ENCODE measurements at regions not wholly inside any gene's neighbourhood (a gene's known extent, or its start where the extent isn't known, plus 50 kb on each side); places are given as distances from the start of the nearest gene placed in this dataset.

GRCh38 chr14:41482861-41483260 is 123.8 kb upstream of the LRFN5 start (continued):
- TF ChIP-seq ZBTB43 (CRISPR knock-in tag; conservative IDR thresholded peaks at IDR 0.05) (no peak), MAFK (conservative IDR thresholded peaks at IDR 0.05 in 1 of 2, IDR thresholded peaks at IDR 0.05 in 1 of 2; ENCODE audit: low read length in 2 of 2) (no peak), ATM (IDR thresholded peaks at IDR 0.05; ENCODE audit: borderline replicate concordance) (no peak), SMC3 (IDR thresholded peaks at IDR 0.05; ENCODE audit: low read length) (no peak)

- WGBS (ENCODE audit: low lambda C conversion rate) = 0% methylated on average over 1 of the region's 1 CpG
- no peaks in the 10 kb centered on the region for H3K79me2 ChIP-seq (ENCODE audit: insufficient read depth, low read length)
- intact Hi-C loops (cut with micrococcal nuclease; ENCODE audit: unreplicated experiment) = no loop called here
- peaks cover 74% of the 10 kb centered on the region for H3K9me3 ChIP-seq (ENCODE audit: low read length)
- H3K27ac ChIP-seq (ENCODE audit: extremely low read length, insufficient read depth, low read length) = no peak overlapping the region
- H2AFZ ChIP-seq (ENCODE audit: low read length) = no peak overlapping the region
- POLR2A ChIA-PET = no interaction called here
- no peaks in the 10 kb centered on the region for H3K4me1 ChIP-seq (ENCODE audit: insufficient read depth, low read length)
- BruUV-seq (replicated peaks) = no TSS peak
- H3K4me2 ChIP-seq (ENCODE audit: low read depth, low read length) = no peak overlapping the region
- no peak overlapping the region for H3K4me3 ChIP-seq (replicated peaks in 1 of 3; ENCODE audit: insufficient read depth in 1 of 3, low read depth in 2 of 3, low read length in 3 of 3)
- H4K20me1 ChIP-seq (ENCODE audit: insufficient read depth, low read length) = no peaks in the 10 kb centered on the region
- H3K27me3 ChIP-seq (ENCODE audit: control insufficient read depth in 1 of 2, insufficient read depth in 2 of 2, low read length in 2 of 2) = no peaks in the 10 kb centered on the region
- in situ Hi-C loops (cut with HindIII; ENCODE audit: extremely low pct_ligation_motif_present, low pct_unique_long_range_greater_than_20kb) = no loop called here
- no peaks in the 10 kb centered on the region for H3K36me3 ChIP-seq (replicated peaks in 1 of 2; ENCODE audit: control insufficient read depth in 1 of 2, insufficient read depth in 2 of 2, low read length in 2 of 2)
- ATAC-seq (no peak), FAIRE-seq (no peak), DNase-seq (ENCODE audit: low spot score) (no peak)
- CTCF ChIA-PET (ENCODE audit: low intra/inter-chr PET ratio, low total read pairs) = no interaction called here
- no peak overlapping the region for H3K9ac ChIP-seq (ENCODE audit: insufficient read depth, low read depth, low read length)
- TF ChIP-seq RXRA (CRISPR knock-in tag; IDR thresholded peaks at IDR 0.05) (no peak), ZNF367 (CRISPR knock-in tag; IDR thresholded peaks at IDR 0.05; ENCODE audit: borderline replicate concordance) (no peak), STAT6 (CRISPR knock-in tag; IDR thresholded peaks at IDR 0.05; ENCODE audit: borderline replicate concordance) (no peak), ZNF136 (CRISPR knock-in tag; IDR thresholded peaks at IDR 0.05; ENCODE audit: low read depth) (no peak), HHEX (CRISPR knock-in tag; IDR thresholded peaks at IDR 0.05) (no peak), SALL1 (CRISPR knock-in tag; IDR thresholded peaks at IDR 0.05) (no peak), ZSCAN20 (CRISPR knock-in tag; IDR thresholded peaks at IDR 0.05; ENCODE audit: borderline replicate concordance) (no peak), ZNF343 (CRISPR knock-in tag; IDR thresholded peaks at IDR 0.05) (no peak), AHR (CRISPR knock-in tag; IDR thresholded peaks at IDR 0.05) (no peak)
These were observed 130.2 kb upstream of the LRFN5 start for GRCh38 chr14:41476526-41476925.

Measured in HepG2 (cell line).